ENCODE measurements at regions not wholly inside any gene's neighbourhood (a gene's known extent, or its start where the extent isn't known, plus 50 kb on each side); places are given as distances from the start of the nearest gene placed in this dataset.

DNA sequence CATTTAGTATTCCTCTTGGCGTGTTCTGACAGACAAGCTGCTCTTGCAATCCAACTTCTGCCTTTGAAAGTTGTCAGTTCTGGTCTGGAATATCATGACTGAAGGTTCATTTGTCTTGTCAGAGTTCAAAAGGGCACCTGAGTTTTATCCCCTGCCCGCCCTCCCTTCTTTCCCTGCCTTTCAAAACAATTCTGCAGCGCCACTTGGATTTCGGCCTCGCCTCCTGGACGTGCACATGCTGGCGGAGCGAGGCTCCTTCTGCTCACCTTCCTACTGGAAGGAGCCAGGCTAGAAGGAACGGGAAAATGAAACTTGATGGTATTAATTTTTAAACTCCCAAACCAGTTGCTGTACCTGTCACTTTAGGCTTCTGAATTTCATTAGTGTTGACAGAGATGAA lies 55.7 kb upstream of the HDGFL1 start:
- TF ChIP-seq, protein P1, sequence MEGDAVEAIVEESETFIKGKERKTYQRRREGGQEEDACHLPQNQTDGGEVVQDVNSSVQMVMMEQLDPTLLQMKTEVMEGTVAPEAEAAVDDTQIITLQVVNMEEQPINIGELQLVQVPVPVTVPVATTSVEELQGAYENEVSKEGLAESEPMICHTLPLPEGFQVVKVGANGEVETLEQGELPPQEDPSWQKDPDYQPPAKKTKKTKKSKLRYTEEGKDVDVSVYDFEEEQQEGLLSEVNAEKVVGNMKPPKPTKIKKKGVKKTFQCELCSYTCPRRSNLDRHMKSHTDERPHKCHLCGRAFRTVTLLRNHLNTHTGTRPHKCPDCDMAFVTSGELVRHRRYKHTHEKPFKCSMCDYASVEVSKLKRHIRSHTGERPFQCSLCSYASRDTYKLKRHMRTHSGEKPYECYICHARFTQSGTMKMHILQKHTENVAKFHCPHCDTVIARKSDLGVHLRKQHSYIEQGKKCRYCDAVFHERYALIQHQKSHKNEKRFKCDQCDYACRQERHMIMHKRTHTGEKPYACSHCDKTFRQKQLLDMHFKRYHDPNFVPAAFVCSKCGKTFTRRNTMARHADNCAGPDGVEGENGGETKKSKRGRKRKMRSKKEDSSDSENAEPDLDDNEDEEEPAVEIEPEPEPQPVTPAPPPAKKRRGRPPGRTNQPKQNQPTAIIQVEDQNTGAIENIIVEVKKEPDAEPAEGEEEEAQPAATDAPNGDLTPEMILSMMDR (IDR thresholded peaks at IDR 0.05), result no peak
- no peak for DNase-seq (ENCODE audit: extremely low spot score, unreplicated experiment)
- no peak overlapping the region for H3K4me3 Mint-ChIP-seq (ENCODE audit: unreplicated experiment)
- peaks cover 3% of the 10 kb centered on the region for H3K4me1 Mint-ChIP-seq (ENCODE audit: unreplicated experiment)
- no peaks in the 10 kb centered on the region for H3K27me3 Mint-ChIP-seq (ENCODE audit: unreplicated experiment)
- H3K9me3 Mint-ChIP-seq (ENCODE audit: unreplicated experiment), result no peaks in the 10 kb centered on the region
- H3K36me3 Mint-ChIP-seq (ENCODE audit: unreplicated experiment), result no peaks in the 10 kb centered on the region
- H3K27ac Mint-ChIP-seq (ENCODE audit: unreplicated experiment), result no peak overlapping the region

DNA sequence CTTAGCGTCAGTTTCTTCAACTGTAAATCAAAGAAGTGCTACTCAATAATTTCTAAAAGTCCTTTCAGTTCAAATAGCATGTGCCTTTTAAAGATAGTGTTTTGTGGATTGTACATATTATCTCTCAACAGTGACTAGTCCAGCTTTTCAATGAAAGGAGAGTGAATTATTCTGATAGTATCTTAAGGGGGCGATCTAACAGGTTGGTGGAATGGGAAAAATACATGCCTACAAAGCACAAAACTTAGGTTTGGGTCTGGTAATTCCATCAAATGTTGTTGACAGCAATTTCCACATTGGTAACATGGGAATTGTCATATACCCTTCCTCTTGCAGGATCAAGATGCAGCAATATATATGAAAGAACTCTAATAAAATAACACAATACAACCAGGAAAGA lies 50.1 kb upstream of the HDGFL1 start:
- Mint-ChIP-seq H3K27me3 (ENCODE audit: unreplicated experiment) (no peaks in the 10 kb centered on the region), H3K4me1 (ENCODE audit: unreplicated experiment) (no peaks in the 10 kb centered on the region), H3K4me3 (ENCODE audit: unreplicated experiment) (no peak overlapping the region), H3K36me3 (ENCODE audit: unreplicated experiment) (no peaks in the 10 kb centered on the region), H3K27ac (ENCODE audit: unreplicated experiment) (no peak overlapping the region), H3K9me3 (ENCODE audit: unreplicated experiment) (peaks cover 1% of the 10 kb centered on the region)
- TF ChIP-seq, protein P1 (IDR thresholded peaks at IDR 0.05), result no peak
- DNase-seq (ENCODE audit: extremely low spot score, unreplicated experiment), result no peak

Data from osteocyte (in vitro differentiated cells).